IMR-90 (cell line): ENCODE measurements at regions not wholly inside any gene's neighbourhood (a gene's known extent, or its start where the extent isn't known, plus 50 kb on each side); places are given as distances from the start of the nearest gene placed in this dataset.

Experiments used
- ATAC-seq: fragments of 200-7000 bp; cut with Tn5 transposase; 2 replicates; pipeline ENCODE4 v1.9.1; 2020; ENCODE audit warnings: low read depth, mild to moderate bottlenecking, moderate library complexity
- BruUV-seq: library from RNA; stranded (reverse); fragments of 400-500 nt; replicated peaks from 2 replicates; lab custom pipeline; 2021; lab: Mats Ljungman, UMichigan
- CTCF ChIA-PET: fragments of 300-600 bp; formaldehyde crosslinking; extraction: SDS; loops from one replicate; lab custom pipeline; 2021; ENCODE audit warnings: antibody characterized with exemption; lab: Yijun Ruan, JAX
- POLR2A ChIA-PET: fragments of 300-600 bp; sonication (Branson Sonifier 250); formaldehyde crosslinking; loops from one replicate; lab custom pipeline; 2022; ENCODE audit warnings: antibody characterized with exemption; ENCODE audit not compliant: unreplicated experiment; lab: Charles Lee
- DNase-seq: peaks from one replicate; pipeline ENCODE4 v3.0.0; 2013
- H2AFZ ChIP-seq: replicated peaks from 2 replicates; pipeline ENCODE3; 2013; ENCODE audit warnings: low read length, mild to moderate bottlenecking; ENCODE audit not compliant: poor library complexity
- H2AK5ac ChIP-seq: 2 replicates; pipeline ENCODE4 v1.6.1; 2013; ENCODE audit warnings: low read depth, low read length, inconsistent platforms
- H2AK9ac ChIP-seq: replicated peaks from 2 replicates; pipeline ENCODE3; 2013; ENCODE audit warnings: mild to moderate bottlenecking, low read depth, low read length, moderate library complexity; ENCODE audit not compliant: poor library complexity
- H2BK120ac ChIP-seq: 2 replicates; pipeline ENCODE4 v1.6.1; 2013; ENCODE audit warnings: low read depth, low read length, inconsistent platforms
- H2BK15ac ChIP-seq: 3 replicates; pipeline ENCODE4 v1.6.1; 2013; ENCODE audit warnings: low read depth, low read length, inconsistent platforms
- H2BK20ac ChIP-seq: 2 replicates; pipeline ENCODE4 v1.6.1; 2013; ENCODE audit warnings: low read depth, mild to moderate bottlenecking, inconsistent platforms, low read length, moderate library complexity
- H2BK5ac ChIP-seq: 2 replicates; pipeline ENCODE4 v1.6.1; 2013; ENCODE audit warnings: mild to moderate bottlenecking, low read depth, low read length, inconsistent platforms; ENCODE audit not compliant: poor library complexity, severe bottlenecking
- H3K14ac ChIP-seq: replicated peaks from 2 replicates; pipeline ENCODE4 v1.6.1; 2013; ENCODE audit warnings: low read depth, low read length, inconsistent platforms
- H3K18ac ChIP-seq: 2 replicates; pipeline ENCODE4 v1.6.1; 2013; ENCODE audit warnings: low read depth, low read length, control low read depth
- H3K23ac ChIP-seq: 2 replicates; pipeline ENCODE4 v1.6.1; 2013; ENCODE audit warnings: low read depth, low read length, inconsistent platforms
- H3K27ac ChIP-seq: 2 replicates; pipeline ENCODE4 v1.5.1; 2013; ENCODE audit warnings: mild to moderate bottlenecking, control low read depth, low read length; ENCODE audit not compliant: insufficient read depth
- H3K27me3 ChIP-seq: 2 replicates; pipeline ENCODE4 v1.6.1; 2013; ENCODE audit warnings: low read length; ENCODE audit not compliant: control insufficient read depth, insufficient read depth
- H3K36me3 ChIP-seq: 2 replicates; pipeline ENCODE4 v1.6.1; 2013; ENCODE audit warnings: low read length, mixed read lengths; ENCODE audit not compliant: control insufficient read depth, insufficient read depth
- H3K4ac ChIP-seq: 2 replicates; pipeline ENCODE4 v1.6.1; 2013; ENCODE audit warnings: low read depth, low read length, inconsistent platforms
- H3K4me1 ChIP-seq: 2 replicates; pipeline ENCODE4 v1.6.1; 2013; ENCODE audit warnings: low read length, mixed read lengths; ENCODE audit not compliant: control insufficient read depth, insufficient read depth
- H3K4me2 ChIP-seq: 2 replicates; pipeline ENCODE4 v1.6.1; 2013; ENCODE audit warnings: low read depth, mild to moderate bottlenecking, control low read depth, low read length, moderate library complexity
- H3K4me3 ChIP-seq: 2 replicates; pipeline ENCODE4 v1.5.1; 2013; ENCODE audit warnings: low read depth, mild to moderate bottlenecking, control low read depth, low read length, moderate library complexity; ENCODE audit not compliant: insufficient read depth
- H3K56ac ChIP-seq: 2 replicates; pipeline ENCODE4 v1.6.1; 2013; ENCODE audit warnings: low read length, inconsistent platforms; ENCODE audit not compliant: insufficient read depth; ENCODE audit errors: extremely low read depth
- H3K79me1 ChIP-seq, 2 experiments: 2 replicates each; pipeline ENCODE4 v1.6.1; 2013; ENCODE audit warnings: low read length in 2 of 2, inconsistent platforms in 1 of 2, low read depth in 1 of 2
- H3K9ac ChIP-seq: 2 replicates; pipeline ENCODE4 v1.6.1; 2013; ENCODE audit warnings: low read depth, low read length, control low read depth
- H3K9me1 ChIP-seq: 2 replicates; pipeline ENCODE4 v1.6.1; 2013; ENCODE audit warnings: low read length, inconsistent platforms; ENCODE audit not compliant: insufficient read depth
- H3K9me3 ChIP-seq: 2 replicates; pipeline ENCODE4 v1.6.1; 2013; ENCODE audit warnings: low read length; ENCODE audit not compliant: control insufficient read depth, insufficient read depth
- H4K20me1 ChIP-seq: 2 replicates; pipeline ENCODE4 v1.6.1; 2013; ENCODE audit warnings: low read length, inconsistent platforms; ENCODE audit not compliant: insufficient read depth
- H4K5ac ChIP-seq: 2 replicates; pipeline ENCODE4 v1.6.1; 2013; ENCODE audit warnings: mild to moderate bottlenecking, low read depth, low read length, control low read depth
- H4K8ac ChIP-seq, 2 experiments: 2 replicates each; pipeline ENCODE4 v1.6.1; 2013; ENCODE audit warnings: low read depth in 2 of 2, low read length in 2 of 2, control low read depth in 1 of 2, inconsistent platforms in 1 of 2
- H4K91ac ChIP-seq: 2 replicates; pipeline ENCODE4 v1.6.1; 2013; ENCODE audit warnings: low read depth, low read length, inconsistent platforms; ENCODE audit not compliant: insufficient read depth
- BHLHE40 ChIP-seq: fragments of 150-350 bp; IDR thresholded peaks from 2 replicates; pipeline ENCODE4 v1.6.1; 2016; ENCODE audit warnings: mild to moderate bottlenecking, low read depth, low read length
- ELK1 ChIP-seq: fragments of 150-350 bp; IDR thresholded peaks from 2 replicates; pipeline ENCODE4 v1.6.1; 2016; ENCODE audit warnings: low read depth, mild to moderate bottlenecking, low read length, moderate library complexity, borderline replicate concordance
- POLR2A ChIP-seq: IDR thresholded peaks from 2 replicates; pipeline ENCODE4 v1.6.1; 2012; ENCODE audit warnings: mild to moderate bottlenecking, low read depth, low read length
- SMC3 ChIP-seq: fragments of 150-350 bp; IDR thresholded peaks from 2 replicates; pipeline ENCODE4 v1.6.1; 2016; ENCODE audit warnings: low read depth, mild to moderate bottlenecking, antibody characterized with exemption, low read length, moderate library complexity
- WGBS, 2 experiments: methylation state at CpG; one replicate each; pipeline versions ENCODE4 v1.1.5 to v1.1.7; 2013; ENCODE audit warnings: missing lambda C conversion rate in 2 of 2; ENCODE audit not compliant: insufficient read length in 1 of 2; ENCODE audit errors: extremely low coverage in 2 of 2; 5-methylcytosine and 5-hydroxymethylcytosine counted together
- dilution Hi-C: fragments of 300-500 bp; cut with HindIII; formaldehyde crosslinking; loops from one replicate; pipeline ENCODE4 v1.14.3; 2018; ENCODE audit warnings: low sequenced_read_pairs; ENCODE audit not compliant: unreplicated experiment
- in situ Hi-C: fragments of 300-500 bp; cut with MboI; formaldehyde crosslinking; loops from 3 replicates; pipeline ENCODE4 v1.14.3; 2019; ENCODE audit warnings: low sequenced_read_pairs, inconsistent platforms, mixed read lengths
- intact Hi-C: fragments of 100-400 bp; cut with micrococcal nuclease; formaldehyde crosslinking; loops from 2 replicates; pipeline ENCODE4 v1.10.0; 2022

GRCh38 chr5:44225231-44226160 lies 163.7 kb downstream of the FGF10 start:
- no TSS peak for BruUV-seq

More at GRCh38 chr5:44225231-44226160, 163.7 kb downstream of the FGF10 start:
- WGBS, 2 experiments, result no CpG with 5 or more reads among the region's 8 CpGs
- Histone ChIP-seq H3K27me3 (no peaks in the 10 kb centered on the region), H4K20me1 (no peaks in the 10 kb centered on the region), H3K4me2 (no peak overlapping the region), H4K5ac (no peak overlapping the region), H3K18ac (no peak overlapping the region), H2AK5ac (no peak overlapping the region), H3K9me3 (no peaks in the 10 kb centered on the region), H4K8ac (no peak overlapping the region), H3K14ac (no peak overlapping the region), H3K9me1 (no peaks in the 10 kb centered on the region), H3K23ac (no peak overlapping the region), H2BK120ac (no peak overlapping the region), H3K79me1 (no peaks in the 10 kb centered on the region), H3K4me3 (no peak overlapping the region), H2BK5ac (no peak overlapping the region), H3K27ac (no peak overlapping the region), H2BK15ac (no peak overlapping the region), H3K56ac (no peak overlapping the region), H3K4me1 (no peaks in the 10 kb centered on the region), H2BK20ac (no peak overlapping the region), H2AK9ac (no peak overlapping the region), H3K4ac (no peak overlapping the region), H2AFZ (no peak overlapping the region), H4K91ac (no peak overlapping the region), H3K9ac (no peak overlapping the region), H3K36me3 (no peaks in the 10 kb centered on the region)
- intact Hi-C loops, result no loop called here
- ChIA-PET POLR2A (no interaction called here), CTCF (no interaction called here)
- no peak for DNase-seq
- in situ Hi-C loops, result no loop called here
- dilution Hi-C loops, result no loop called here
- no peak for ATAC-seq
- TF ChIP-seq BHLHE40 (no peak), ELK1 (no peak), POLR2A (no peak), SMC3 (no peak)
